HEK293 (cell line): ENCODE measurements at regions not wholly inside any gene's neighbourhood (a gene's known extent, or its start where the extent isn't known, plus 50 kb on each side); places are given as distances from the start of the nearest gene placed in this dataset.

Source experiments
- CTCF ChIA-PET: fragments of 350-600 bp; formaldehyde crosslinking; extraction: SDS; loops from one replicate; lab custom pipeline; 2021; ENCODE audit warnings: antibody characterized with exemption; lab: Yijun Ruan, JAX
- POLR2A ChIA-PET: fragments of 300-600 bp; formaldehyde crosslinking; extraction: SDS; loops from one replicate; lab custom pipeline; 2020; ENCODE audit warnings: antibody characterized with exemption, inconsistent platforms; lab: Yijun Ruan, JAX
- H3K27ac ChIP-seq: fragments of 200-500 bp; sonication (Bioruptor generic); 2 replicates; pipeline ENCODE4 v1.5.1; 2014; ENCODE audit warnings: low read depth, low read length, control low read depth, inconsistent platforms; ENCODE audit errors: extremely low read depth
- H3K36me3 ChIP-seq, 2 experiments: fragments of 200-500 bp in 1 of 2; sonication (Bioruptor generic) in 1 of 2; 1 replicate in 1 of 2; 2 replicates in 1 of 2; pipeline ENCODE4 v1.5.1; 2014 to 2017; ENCODE audit warnings: inconsistent platforms in 2 of 2, low read length in 2 of 2; ENCODE audit not compliant: control insufficient read depth in 2 of 2, insufficient read depth in 1 of 2
- H3K4me1 ChIP-seq: fragments of 200-500 bp; sonication (Bioruptor generic); 2 replicates; pipeline ENCODE4 v1.5.1; 2014; ENCODE audit warnings: mild to moderate bottlenecking, low read length, inconsistent platforms; ENCODE audit not compliant: control insufficient read depth, insufficient read depth
- H3K4me3 ChIP-seq: 2 replicates; pipeline ENCODE4 v1.5.1; 2011; ENCODE audit warnings: low read depth, mild to moderate bottlenecking, control low read depth, low read length, moderate library complexity
- H3K9me3 ChIP-seq: fragments of 200-500 bp; sonication (Bioruptor generic); 2 replicates; pipeline ENCODE4 v1.5.1; 2014; ENCODE audit warnings: low read depth, low read length, inconsistent platforms; ENCODE audit not compliant: control insufficient read depth, insufficient read depth
- BCL11A ChIP-seq: fragments of 450-650 bp; formaldehyde crosslinking; IDR thresholded peaks from 2 replicates; pipeline ENCODE4 v1.5.1; 2016; ENCODE audit warnings: low read depth, missing biosample characterization, missing genetic modification characterization
- FEZF1 ChIP-seq: fragments of 450-650 bp; formaldehyde crosslinking; IDR thresholded peaks from 2 replicates; pipeline ENCODE4 v1.5.1; 2016; ENCODE audit warnings: missing biosample characterization, missing genetic modification characterization
- GFI1B ChIP-seq: fragments of 450-650 bp; formaldehyde crosslinking; IDR thresholded peaks from 2 replicates; pipeline ENCODE4 v1.5.1; 2016; ENCODE audit warnings: missing biosample characterization, missing genetic modification characterization
- GLI2 ChIP-seq: fragments of 450-650 bp; formaldehyde crosslinking; IDR thresholded peaks from 2 replicates; pipeline ENCODE4; 2017; ENCODE audit warnings: missing biosample characterization, missing genetic modification characterization, low read depth, borderline replicate concordance
- HIC1 ChIP-seq: fragments of 450-650 bp; formaldehyde crosslinking; IDR thresholded peaks from 2 replicates; pipeline ENCODE4 v1.5.1; 2016; ENCODE audit warnings: missing biosample characterization, missing genetic modification characterization
- IKZF3 ChIP-seq: fragments of 450-650 bp; IDR thresholded peaks from 2 replicates; pipeline ENCODE4 v1.5.0; 2018; ENCODE audit warnings: missing biosample characterization, mild to moderate bottlenecking, missing genetic modification characterization, moderate library complexity
- KLF10 ChIP-seq: fragments of 450-650 bp; IDR thresholded peaks from 2 replicates; pipeline ENCODE4 v1.5.1; 2018; ENCODE audit warnings: missing biosample characterization, mild to moderate bottlenecking, missing genetic modification characterization
- KLF8 ChIP-seq: fragments of 450-650 bp; formaldehyde crosslinking; IDR thresholded peaks from 2 replicates; pipeline ENCODE4 v1.5.1; 2016; ENCODE audit warnings: missing biosample characterization, missing genetic modification characterization
- OSR2 ChIP-seq: fragments of 450-650 bp; formaldehyde crosslinking; IDR thresholded peaks from 2 replicates; pipeline ENCODE4 v1.5.1; 2016; ENCODE audit warnings: missing biosample characterization, missing genetic modification characterization
- PRDM1 ChIP-seq: fragments of 450-650 bp; formaldehyde crosslinking; IDR thresholded peaks from 2 replicates; pipeline ENCODE4; 2016; ENCODE audit warnings: missing biosample characterization, missing genetic modification characterization
- PRDM4 ChIP-seq: fragments of 450-650 bp; formaldehyde crosslinking; IDR thresholded peaks from 2 replicates; pipeline ENCODE4 v1.5.1; 2017; ENCODE audit warnings: missing biosample characterization, missing genetic modification characterization
- PRDM6 ChIP-seq: fragments of 450-650 bp; formaldehyde crosslinking; IDR thresholded peaks from 2 replicates; pipeline ENCODE4 v1.5.1; 2017; ENCODE audit warnings: missing biosample characterization, missing genetic modification characterization
- SP7 ChIP-seq: fragments of 450-650 bp; formaldehyde crosslinking; IDR thresholded peaks from 2 replicates; pipeline ENCODE4 v1.5.1; 2016; ENCODE audit warnings: missing biosample characterization, missing genetic modification characterization
- TSHZ1 ChIP-seq: fragments of 450-650 bp; formaldehyde crosslinking; IDR thresholded peaks from 2 replicates; pipeline ENCODE4 v1.5.1; 2016; ENCODE audit warnings: missing biosample characterization, missing genetic modification characterization, borderline replicate concordance
- WT1 ChIP-seq: fragments of 450-650 bp; formaldehyde crosslinking; IDR thresholded peaks from 2 replicates; pipeline ENCODE4 v1.5.1; 2016; ENCODE audit warnings: missing biosample characterization, missing genetic modification characterization
- ZFP37 ChIP-seq: fragments of 450-650 bp; formaldehyde crosslinking; IDR thresholded peaks from 2 replicates; pipeline ENCODE4 v1.5.1; 2016; ENCODE audit warnings: missing biosample characterization, missing genetic modification characterization
- ZNF19 ChIP-seq: fragments of 450-650 bp; formaldehyde crosslinking; IDR thresholded peaks from 2 replicates; pipeline ENCODE4; 2016; ENCODE audit warnings: missing biosample characterization, missing genetic modification characterization, low read depth
- ZNF654 ChIP-seq: fragments of 450-650 bp; formaldehyde crosslinking; IDR thresholded peaks from 2 replicates; pipeline ENCODE4 v1.5.1; 2016; ENCODE audit warnings: low read depth, missing biosample characterization, missing genetic modification characterization
- ZNF791 ChIP-seq: fragments of 450-650 bp; formaldehyde crosslinking; IDR thresholded peaks from 2 replicates; pipeline ENCODE4 v1.5.1; 2016; ENCODE audit warnings: missing biosample characterization, missing genetic modification characterization
- ZNF843 ChIP-seq: fragments of 450-650 bp; formaldehyde crosslinking; IDR thresholded peaks from 2 replicates; pipeline ENCODE4 v1.5.1; 2016; ENCODE audit warnings: missing biosample characterization, missing genetic modification characterization
- ZSCAN5A ChIP-seq: fragments of 450-650 bp; formaldehyde crosslinking; IDR thresholded peaks from 2 replicates; pipeline ENCODE4 v1.5.1; 2016; ENCODE audit warnings: missing biosample characterization, missing genetic modification characterization
- ZXDB ChIP-seq: fragments of 450-650 bp; formaldehyde crosslinking; IDR thresholded peaks from 2 replicates; pipeline ENCODE4 v1.5.1; 2016; ENCODE audit warnings: missing biosample characterization, missing genetic modification characterization

- Histone ChIP-seq H3K27ac (no peak overlapping the region), H3K36me3 (no peaks in the 10 kb centered on the region), H3K4me1 (peaks cover 20% of the 10 kb centered on the region), H3K9me3 (no peaks in the 10 kb centered on the region), H3K4me3 (no peak overlapping the region)
- CTCF ChIA-PET, result no interaction called here
- peak; percentile 93 for TF ChIP-seq PRDM6 (tag by site-specific recombination)
- TF ChIP-seq GFI1B, result 0 out of 2 replicates have a peak, but pooled peaks have one; percentile 54
- peak; percentile 71; the same call in 1 of the 2 replicates for TF ChIP-seq OSR2 (tag by site-specific recombination)
- 0 out of 2 replicates have a peak, but pooled peaks have one; percentile 22 for TF ChIP-seq KLF10
- no peak for TF ChIP-seq ZSCAN5A
- peak; percentile 81 for TF ChIP-seq ZNF843 (tag by site-specific recombination)
- 0 out of 2 replicates have a peak, but pooled peaks have one; percentile 35 for TF ChIP-seq WT1 (tag by site-specific recombination)
- TF ChIP-seq PRDM1 (tag by site-specific recombination), result 0 out of 2 replicates have a peak, but pooled peaks have one; percentile 17
- TF ChIP-seq KLF8 (tag by site-specific recombination), result peak; percentile 49; the same call in 1 of the 2 replicates
- no peak for TF ChIP-seq ZFP37
- peak; percentile 27; the same call in 1 of the 2 replicates for TF ChIP-seq IKZF3 (tag by site-specific recombination)
- TF ChIP-seq ZXDB (tag by site-specific recombination), result 0 out of 2 replicates have a peak, but pooled peaks have one; percentile 43
- 0 out of 2 replicates have a peak, but pooled peaks have one; percentile 16 for TF ChIP-seq TSHZ1 (tag by site-specific recombination)
- no peak for TF ChIP-seq ZNF654 (tag by site-specific recombination)
- 0 out of 2 replicates have a peak, but pooled peaks have one; percentile 34 for TF ChIP-seq PRDM4 (tag by site-specific recombination)
- 0 out of 2 replicates have a peak, but pooled peaks have one; percentile 43 for TF ChIP-seq BCL11A (tag by site-specific recombination)
- TF ChIP-seq GLI2 (tag by site-specific recombination), result peak; percentile 67; the same call in 1 of the 2 replicates
- TF ChIP-seq SP7 (tag by site-specific recombination), result 0 out of 2 replicates have a peak, but pooled peaks have one; percentile 8
- TF ChIP-seq FEZF1 (tag by site-specific recombination), result peak; percentile 61
- no peak for TF ChIP-seq ZNF791 (tag by site-specific recombination)
- TF ChIP-seq ZNF19 (tag by site-specific recombination), result no peak
- TF ChIP-seq HIC1 (tag by site-specific recombination), result peak; percentile 75
- POLR2A ChIA-PET, result no interaction called here
Observed at GRCh38 chr4:30952526-30953219, 232.5 kb downstream of the PCDH7 start.
